Central memory CD8-positive, alpha-beta T cell (primary cell): ENCODE measurements at regions not wholly inside any gene's neighbourhood (a gene's known extent, or its start where the extent isn't known, plus 50 kb on each side); places are given as distances from the start of the nearest gene placed in this dataset.

ENCODE experiments used
- ATAC-seq: fragments of 150-1000 bp; cut with Tn5 transposase; replicated peaks from 2 replicates; pipeline ENCODE4 v1.10.0; 2022; ENCODE audit warnings: mild to moderate bottlenecking, moderate FRiP score, moderate number of reproducible peaks; ENCODE audit not compliant: poor library complexity, severe bottlenecking; ENCODE audit errors: extremely low read depth
- DNase-seq, 2 donors: peaks; one replicate each; pipeline ENCODE4 v3.0.0; 2021; ENCODE audit warnings: low spot score in 2 of 2
- H3K27ac Mint-ChIP-seq: one replicate; pipeline ENCODE4 v1.8.0; 2022; ENCODE audit warnings: low read depth, mild to moderate bottlenecking, moderate library complexity, mixed read lengths
- H3K27me3 Mint-ChIP-seq: one replicate; pipeline ENCODE4 v1.8.0; 2022; ENCODE audit warnings: mixed read lengths
- H3K36me3 Mint-ChIP-seq: one replicate; pipeline ENCODE4 v1.8.0; 2022; ENCODE audit warnings: mild to moderate bottlenecking, moderate library complexity, mixed read lengths; ENCODE audit not compliant: insufficient read depth
- H3K4me1 Mint-ChIP-seq: one replicate; pipeline ENCODE4 v1.8.0; 2022; ENCODE audit warnings: mixed read lengths
- H3K4me3 Mint-ChIP-seq: one replicate; pipeline ENCODE4 v1.8.0; 2022; ENCODE audit warnings: mild to moderate bottlenecking, moderate library complexity, mixed read lengths
- H3K9me3 Mint-ChIP-seq: one replicate; pipeline ENCODE4 v1.8.0; 2022; ENCODE audit warnings: mixed read lengths

DNA sequence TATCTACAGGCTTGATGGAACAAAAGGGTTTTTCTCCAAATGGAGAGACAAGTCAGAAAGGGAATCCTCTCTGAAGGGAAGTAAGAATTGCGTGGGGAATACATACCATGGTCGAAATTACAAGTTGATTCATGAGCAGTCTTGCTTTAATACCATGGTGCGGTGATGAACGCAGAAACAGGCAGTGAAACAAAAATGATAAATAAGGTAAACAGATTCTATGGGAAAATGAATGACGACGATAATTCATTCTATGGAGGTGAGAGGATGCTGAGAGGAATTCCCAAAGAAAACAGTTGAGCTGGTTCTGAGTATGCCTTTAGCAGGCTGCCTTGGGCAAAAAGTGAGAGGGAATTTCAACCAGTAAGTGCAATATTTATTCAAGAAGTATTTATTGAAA, 209.4 kb upstream of the RUNX1 start:
- no peaks in the 10 kb centered on the region for H3K27me3 Mint-ChIP-seq
- no peak overlapping the region for H3K27ac Mint-ChIP-seq
- H3K36me3 Mint-ChIP-seq: no peaks in the 10 kb centered on the region
- DNase-seq (no peak), ATAC-seq (no peak)
- H3K4me1 Mint-ChIP-seq: no peaks in the 10 kb centered on the region
- H3K4me3 Mint-ChIP-seq: no peak overlapping the region
- no peaks in the 10 kb centered on the region for H3K9me3 Mint-ChIP-seq

DNA sequence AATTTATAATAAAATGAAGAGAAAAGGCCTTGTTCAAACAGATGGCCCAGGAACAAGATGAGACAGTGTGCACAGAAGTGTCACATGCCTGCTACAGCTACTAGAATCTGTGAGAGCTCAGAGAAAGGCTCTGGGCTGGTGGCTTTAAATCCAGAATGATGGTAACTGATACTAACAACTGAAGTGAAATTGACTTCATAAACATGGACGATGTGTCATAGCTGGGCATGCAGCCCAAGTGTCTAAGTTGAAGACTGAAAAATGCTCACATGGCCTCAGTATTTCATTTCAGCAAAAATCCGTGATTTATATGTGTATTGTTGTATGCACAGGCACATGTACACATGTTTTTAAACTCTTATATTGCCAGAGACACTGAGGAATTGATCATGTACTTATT, 208.3 kb upstream of the RUNX1 start:
- H3K4me1 Mint-ChIP-seq: no peaks in the 10 kb centered on the region
- no peak overlapping the region for H3K27ac Mint-ChIP-seq
- H3K9me3 Mint-ChIP-seq: no peaks in the 10 kb centered on the region
- no peak overlapping the region for H3K4me3 Mint-ChIP-seq
- no peaks in the 10 kb centered on the region for H3K36me3 Mint-ChIP-seq
- no peak for DNase-seq
- H3K27me3 Mint-ChIP-seq: no peaks in the 10 kb centered on the region
- no peak for ATAC-seq

DNA sequence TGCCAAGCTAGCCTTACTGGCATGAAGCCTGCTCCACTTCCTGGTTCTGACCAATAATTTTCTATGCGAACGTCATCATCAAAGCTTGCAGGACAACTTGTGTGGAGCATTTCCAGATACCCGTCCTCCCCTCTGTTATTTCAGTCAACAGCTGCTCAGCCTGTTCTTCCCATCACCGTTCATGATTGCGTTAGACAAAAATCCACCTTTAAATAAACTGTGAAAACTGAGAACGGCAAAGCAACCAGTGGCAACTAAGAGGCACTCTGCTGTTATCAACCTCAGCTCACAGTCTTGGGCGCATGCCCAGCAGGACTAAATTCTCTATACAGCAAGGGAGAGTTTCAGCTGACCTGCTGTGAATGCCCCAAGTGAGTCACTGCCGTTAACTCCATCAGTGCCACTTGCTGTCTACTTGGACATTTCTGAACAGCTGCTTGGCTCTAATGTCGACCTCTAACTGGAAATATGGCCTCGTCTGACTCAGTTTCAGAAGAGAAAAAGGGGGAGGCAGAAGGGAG, 207.4 kb upstream of the RUNX1 start:
- no peaks in the 10 kb centered on the region for H3K4me1 Mint-ChIP-seq
- no peaks in the 10 kb centered on the region for H3K27me3 Mint-ChIP-seq
- no peaks in the 10 kb centered on the region for H3K9me3 Mint-ChIP-seq
- H3K36me3 Mint-ChIP-seq: no peaks in the 10 kb centered on the region
- H3K27ac Mint-ChIP-seq: no peak overlapping the region
- ATAC-seq (no peak), DNase-seq (no peak)
- H3K4me3 Mint-ChIP-seq: peak overlapping the region; percentile 21

DNA sequence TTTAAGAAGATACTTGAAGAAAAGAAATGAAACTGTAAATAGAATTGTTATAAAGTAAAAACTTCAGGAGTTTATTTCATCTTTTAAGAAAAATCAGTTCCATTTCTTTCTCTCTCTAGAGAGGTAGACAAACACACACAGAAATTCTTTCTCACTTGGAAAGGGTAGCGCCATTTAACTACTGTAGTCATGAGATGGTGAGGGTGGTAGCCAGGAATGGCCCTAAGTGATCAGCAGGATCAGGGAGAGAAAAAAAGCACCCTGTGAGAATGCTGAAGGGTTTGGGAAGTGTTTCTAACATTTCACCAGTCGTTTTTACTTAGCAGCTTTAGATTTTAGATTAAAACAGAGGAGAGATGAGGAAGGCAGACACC, 205.7 kb upstream of the RUNX1 start:
- Mint-ChIP-seq H3K36me3 (no peaks in the 10 kb centered on the region), H3K27me3 (no peaks in the 10 kb centered on the region), H3K4me3 (no peak overlapping the region), H3K27ac (no peak overlapping the region), H3K9me3 (no peaks in the 10 kb centered on the region), H3K4me1 (no peaks in the 10 kb centered on the region)
- DNase-seq (no peak), ATAC-seq (no peak)

DNA sequence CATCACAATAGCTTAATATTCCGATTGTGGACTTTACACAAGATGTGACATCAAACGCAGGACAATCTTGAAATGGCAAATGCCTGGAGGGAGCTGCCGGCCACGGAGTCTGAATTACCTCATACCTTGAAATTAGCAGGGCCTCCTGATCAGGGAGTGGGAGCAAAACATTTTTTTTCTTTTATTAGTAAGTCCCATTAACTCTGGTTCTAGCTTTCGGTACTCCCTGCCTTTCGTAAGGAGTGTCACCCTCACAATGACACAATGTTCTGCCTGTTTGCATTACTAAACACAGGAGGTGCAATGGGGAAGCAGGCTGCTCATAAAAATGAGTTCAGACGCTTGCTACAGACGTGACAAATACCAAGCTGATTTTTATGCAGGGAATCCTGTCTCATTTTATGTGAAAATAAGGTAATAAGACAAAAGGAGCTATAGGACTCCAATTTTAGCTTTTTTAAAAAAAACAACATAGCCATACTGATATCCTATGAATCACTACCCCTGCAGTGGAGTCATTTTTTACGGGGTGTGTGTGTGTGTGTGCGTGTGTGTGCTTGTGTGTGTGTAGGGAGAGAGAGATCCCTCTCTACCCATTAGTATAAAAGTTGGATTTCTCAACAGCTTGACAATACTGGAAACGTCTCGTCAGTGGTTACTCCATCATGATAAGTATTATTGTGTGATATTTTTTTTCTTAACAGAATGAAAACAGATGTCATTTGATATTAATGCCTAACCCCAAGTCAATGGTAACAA, 205.1 kb upstream of the RUNX1 start:
- H3K9me3 Mint-ChIP-seq: no peaks in the 10 kb centered on the region
- H3K36me3 Mint-ChIP-seq: no peaks in the 10 kb centered on the region
- H3K27ac Mint-ChIP-seq: no peak overlapping the region
- DNase-seq (no peak), ATAC-seq (no peak)
- H3K27me3 Mint-ChIP-seq: no peaks in the 10 kb centered on the region
- no peak overlapping the region for H3K4me3 Mint-ChIP-seq
- H3K4me1 Mint-ChIP-seq: no peaks in the 10 kb centered on the region

DNA sequence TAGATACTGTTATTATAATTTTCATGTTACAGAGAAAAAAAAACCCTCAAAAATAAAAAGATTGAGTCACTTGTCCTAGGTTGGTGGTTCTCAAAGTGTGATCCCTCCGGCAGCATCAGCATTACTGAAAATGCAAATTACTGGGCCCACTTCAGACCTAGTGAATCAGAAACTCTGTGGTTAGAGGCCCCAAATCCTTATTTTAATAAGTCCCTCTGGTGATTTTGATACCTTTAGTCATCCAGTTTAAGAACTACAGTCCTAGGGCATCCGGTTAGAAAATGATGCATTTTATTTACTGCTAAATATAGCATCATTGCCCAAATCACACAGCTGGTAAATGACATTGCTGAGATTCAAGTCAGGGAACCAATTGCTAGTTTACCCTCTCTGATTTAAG, 203.7 kb upstream of the RUNX1 start:
- H3K27me3 Mint-ChIP-seq: no peaks in the 10 kb centered on the region
- no peak for ATAC-seq
- DNase-seq: no peak
- H3K4me3 Mint-ChIP-seq: no peak overlapping the region
- H3K36me3 Mint-ChIP-seq: no peaks in the 10 kb centered on the region
- no peak overlapping the region for H3K27ac Mint-ChIP-seq
- H3K9me3 Mint-ChIP-seq: no peaks in the 10 kb centered on the region
- no peaks in the 10 kb centered on the region for H3K4me1 Mint-ChIP-seq

DNA sequence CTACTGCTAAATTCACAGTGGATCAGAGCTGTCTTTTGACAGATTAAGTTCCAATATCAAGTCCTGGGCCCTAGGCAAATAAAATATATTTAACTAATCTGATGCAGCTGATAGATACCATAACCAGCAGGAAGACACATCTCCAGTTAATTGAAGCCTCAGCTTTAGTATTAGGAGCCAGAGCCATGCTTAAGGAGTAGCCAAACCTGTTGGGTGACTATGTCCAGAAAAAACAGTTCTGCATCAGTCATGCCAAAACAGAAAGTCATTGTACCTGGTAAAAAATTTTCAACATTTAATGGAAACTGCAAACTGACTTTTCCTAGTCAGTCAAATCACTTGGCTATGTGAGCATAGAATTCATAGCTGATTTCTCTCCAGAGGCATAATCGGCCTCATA, 200.5 kb upstream of the RUNX1 start:
- H3K36me3 Mint-ChIP-seq: no peaks in the 10 kb centered on the region
- no peak overlapping the region for H3K4me3 Mint-ChIP-seq
- no peak overlapping the region for H3K27ac Mint-ChIP-seq
- peaks cover 8% of the 10 kb centered on the region for H3K27me3 Mint-ChIP-seq
- H3K9me3 Mint-ChIP-seq: no peaks in the 10 kb centered on the region
- no peaks in the 10 kb centered on the region for H3K4me1 Mint-ChIP-seq
- ATAC-seq (no peak), DNase-seq (no peak)

DNA sequence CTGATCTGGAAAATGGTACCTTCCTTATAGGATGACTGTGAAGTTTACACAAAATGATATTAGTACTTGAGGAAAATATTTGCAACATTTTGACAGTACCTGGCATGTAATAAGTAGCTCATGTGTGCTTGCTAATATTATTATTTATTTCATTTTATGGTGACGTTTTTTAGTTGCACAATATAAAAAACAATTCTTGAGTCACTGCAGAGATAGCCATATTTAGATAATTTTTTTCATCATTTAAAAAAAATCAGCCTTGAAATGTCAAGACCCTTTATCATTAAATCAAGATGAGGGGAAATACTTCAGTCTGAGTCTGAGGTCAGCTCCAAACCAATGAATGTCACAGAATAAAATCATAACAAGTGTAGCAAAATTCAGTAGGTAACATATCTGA, 196.8 kb upstream of the RUNX1 start:
- Mint-ChIP-seq H3K4me1 (no peaks in the 10 kb centered on the region), H3K36me3 (peaks cover 2% of the 10 kb centered on the region), H3K27me3 (peaks cover 27% of the 10 kb centered on the region), H3K27ac (no peak overlapping the region), H3K9me3 (no peaks in the 10 kb centered on the region), H3K4me3 (no peak overlapping the region)
- DNase-seq (no peak), ATAC-seq (no peak)

DNA sequence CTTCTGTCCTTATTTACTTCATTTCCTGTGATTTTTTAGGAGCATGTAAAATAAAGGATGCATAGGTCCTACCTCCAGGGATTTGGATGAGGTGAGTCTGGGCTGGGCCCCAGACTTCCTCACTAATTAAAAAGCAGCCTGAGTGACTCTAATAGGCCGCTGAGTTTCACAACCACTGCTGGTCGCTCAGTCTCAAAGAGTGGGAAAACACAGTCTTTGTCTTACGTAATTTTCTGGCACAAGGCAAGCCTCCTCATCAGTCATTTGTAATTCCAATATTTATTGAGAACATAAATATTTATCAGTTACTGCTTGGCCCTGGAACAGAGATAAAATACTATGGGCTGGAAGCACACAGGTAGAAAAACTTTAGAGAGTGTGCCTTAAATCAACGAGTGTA, 195.4 kb upstream of the RUNX1 start:
- no peaks in the 10 kb centered on the region for H3K4me1 Mint-ChIP-seq
- H3K27me3 Mint-ChIP-seq: peaks cover 27% of the 10 kb centered on the region
- H3K27ac Mint-ChIP-seq: no peak overlapping the region
- H3K9me3 Mint-ChIP-seq: no peaks in the 10 kb centered on the region
- ATAC-seq: no peak
- H3K4me3 Mint-ChIP-seq: no peak overlapping the region
- H3K36me3 Mint-ChIP-seq: peaks cover 2% of the 10 kb centered on the region
- no peak for DNase-seq

DNA sequence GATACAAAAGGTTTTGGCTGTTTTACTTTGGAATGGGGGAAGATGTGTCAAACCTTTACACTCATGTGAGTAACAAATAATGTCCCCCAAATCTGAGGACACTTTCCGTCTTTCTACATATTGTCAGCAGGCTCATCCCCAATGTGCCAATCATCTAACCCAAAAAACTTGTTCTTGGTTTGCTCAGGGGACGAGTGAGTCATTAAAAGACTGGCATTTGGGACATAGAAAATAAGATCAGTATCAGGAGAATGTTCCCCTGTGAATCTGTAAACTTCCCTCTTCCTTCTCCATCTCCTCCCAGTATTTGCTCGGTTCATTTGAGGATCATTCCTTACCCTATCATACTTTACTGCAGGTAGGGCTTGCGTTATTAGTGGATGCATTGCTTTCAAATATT, 194.1 kb upstream of the RUNX1 start:
- Mint-ChIP-seq H3K4me1 (no peaks in the 10 kb centered on the region), H3K27ac (no peak overlapping the region), H3K9me3 (no peaks in the 10 kb centered on the region), H3K36me3 (peaks cover 2% of the 10 kb centered on the region), H3K27me3 (peaks cover 27% of the 10 kb centered on the region), H3K4me3 (no peak overlapping the region)
- no peak for DNase-seq
- ATAC-seq: no peak

DNA sequence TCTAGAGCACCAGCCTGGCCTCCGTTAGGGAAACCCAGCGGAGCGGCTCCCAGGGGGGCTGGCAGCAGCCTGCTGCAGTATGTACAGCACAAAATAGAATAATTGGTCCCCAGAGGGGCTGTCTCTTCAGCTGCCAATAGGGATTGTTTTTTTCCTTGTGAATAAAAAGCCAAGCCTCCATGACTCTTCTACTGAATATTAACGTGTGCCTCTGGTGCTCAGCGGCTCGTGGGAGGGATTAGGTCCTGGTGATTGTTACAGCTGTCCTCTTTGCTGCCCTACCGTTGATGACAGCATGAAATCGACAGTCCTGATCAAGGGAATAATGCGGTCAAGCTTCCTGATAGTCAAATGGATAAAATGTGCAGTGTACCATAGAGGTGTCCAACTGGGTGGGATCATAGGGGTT, 190.7 kb upstream of the RUNX1 start:
- Mint-ChIP-seq H3K27me3 (peaks cover 19% of the 10 kb centered on the region), H3K27ac (no peak overlapping the region), H3K4me1 (peaks cover 15% of the 10 kb centered on the region), H3K4me3 (no peak overlapping the region), H3K36me3 (peaks cover 2% of the 10 kb centered on the region), H3K9me3 (no peaks in the 10 kb centered on the region)
- ATAC-seq (no peak), DNase-seq (no peak)

DNA sequence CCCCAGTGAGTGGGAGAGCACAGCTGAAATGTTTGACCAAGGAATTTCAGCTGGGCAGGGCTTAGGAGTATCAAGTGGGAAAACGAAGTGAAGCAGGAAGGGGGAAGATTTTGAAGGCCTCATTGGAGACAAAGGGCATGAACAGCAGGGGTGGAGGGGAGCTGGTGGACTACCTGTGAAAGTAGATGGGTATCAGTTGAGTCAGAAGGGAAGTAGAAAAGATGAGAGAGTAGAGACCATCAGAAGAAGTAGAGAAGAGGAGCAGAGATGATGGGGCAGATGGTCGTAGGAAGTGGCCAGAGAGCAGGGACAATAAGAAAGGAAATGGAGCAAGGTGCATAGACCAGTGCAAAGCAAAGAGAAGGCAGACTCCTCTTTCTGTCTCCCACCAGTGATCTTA, 189.0 kb upstream of the RUNX1 start:
- Mint-ChIP-seq H3K27ac (no peak overlapping the region), H3K4me3 (no peak overlapping the region), H3K4me1 (peaks cover 19% of the 10 kb centered on the region), H3K9me3 (no peaks in the 10 kb centered on the region), H3K27me3 (peaks cover 12% of the 10 kb centered on the region), H3K36me3 (peaks cover 2% of the 10 kb centered on the region)
- no peak for ATAC-seq
- no peak for DNase-seq

DNA sequence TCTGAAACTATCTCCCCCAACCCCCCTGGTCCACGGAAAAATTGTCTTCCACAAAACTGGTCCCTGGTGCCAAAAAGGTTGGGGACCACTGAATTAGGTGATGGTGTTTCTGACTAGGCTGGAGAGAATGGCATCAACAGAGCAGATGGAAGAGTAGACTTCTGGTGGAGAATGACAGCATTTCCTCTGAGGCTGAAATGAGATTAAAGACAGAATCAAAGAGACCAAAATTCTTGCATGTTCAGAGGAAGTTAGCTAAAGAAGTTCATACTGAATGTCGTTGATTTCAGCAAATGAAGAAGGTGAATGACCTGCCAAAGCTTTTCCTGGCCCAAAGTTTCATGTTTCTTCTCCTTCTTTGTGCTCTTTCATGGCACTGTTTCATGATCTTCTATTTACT, 188.2 kb upstream of the RUNX1 start:
- no peak overlapping the region for H3K27ac Mint-ChIP-seq
- no peaks in the 10 kb centered on the region for H3K9me3 Mint-ChIP-seq
- H3K27me3 Mint-ChIP-seq: peaks cover 10% of the 10 kb centered on the region
- H3K36me3 Mint-ChIP-seq: peaks cover 2% of the 10 kb centered on the region
- no peak for DNase-seq
- peaks cover 19% of the 10 kb centered on the region for H3K4me1 Mint-ChIP-seq
- ATAC-seq: no peak
- H3K4me3 Mint-ChIP-seq: no peak overlapping the region
